Ishikawa (cell line): ENCODE measurements at regions not wholly inside any gene's neighbourhood (a gene's known extent, or its start where the extent isn't known, plus 50 kb on each side); places are given as distances from the start of the nearest gene placed in this dataset.

ENCODE experiments used
- CEBPB ChIP-seq: IDR thresholded peaks from 2 replicates; pipeline ENCODE4 v1.6.1; 2012
- CREB1 ChIP-seq: IDR thresholded peaks from 2 replicates; pipeline ENCODE4 v1.6.1; 2012; ENCODE audit warnings: low read depth
- EGR1 ChIP-seq: IDR thresholded peaks from 2 replicates; pipeline ENCODE4 v1.6.1; 2012
- EP300 ChIP-seq: IDR thresholded peaks from 2 replicates; pipeline ENCODE4 v1.6.1; 2012; ENCODE audit warnings: borderline replicate concordance
- FOXM1 ChIP-seq: IDR thresholded peaks from 2 replicates; pipeline ENCODE4 v1.6.1; 2012; ENCODE audit warnings: low read depth, borderline replicate concordance
- NFIC ChIP-seq: IDR thresholded peaks from 2 replicates; pipeline ENCODE4 v1.6.1; 2012
- RAD21 ChIP-seq: IDR thresholded peaks from 2 replicates; pipeline ENCODE4 v1.6.1; 2012; ENCODE audit warnings: low read depth
- TAF1 ChIP-seq: IDR thresholded peaks from 2 replicates; pipeline ENCODE4 v1.6.1; 2012; ENCODE audit warnings: low read depth, mild to moderate bottlenecking
- TCF12 ChIP-seq: IDR thresholded peaks from 2 replicates; pipeline ENCODE4 v1.6.1; 2012; ENCODE audit warnings: low read depth
- TEAD4 ChIP-seq: IDR thresholded peaks from 2 replicates; pipeline ENCODE4 v1.6.1; 2012
- YY1 ChIP-seq: IDR thresholded peaks from 2 replicates; pipeline ENCODE4 v1.6.1; 2012; ENCODE audit warnings: low read depth
- ZBTB7A ChIP-seq: IDR thresholded peaks from 2 replicates; pipeline ENCODE4 v1.6.1; 2012; ENCODE audit warnings: low read depth
- TF ChIP-seq, protein P1 (sequence below): IDR thresholded peaks from 2 replicates; pipeline ENCODE4 v1.6.1; 2012; ENCODE audit warnings: low read depth, mild to moderate bottlenecking
- TF ChIP-seq, protein P2 (sequence below): IDR thresholded peaks from 2 replicates; pipeline ENCODE4 v1.6.1; 2012
- TF ChIP-seq, protein P3 (sequence below): IDR thresholded peaks from 2 replicates; pipeline ENCODE4 v1.6.1; 2012

DNA sequence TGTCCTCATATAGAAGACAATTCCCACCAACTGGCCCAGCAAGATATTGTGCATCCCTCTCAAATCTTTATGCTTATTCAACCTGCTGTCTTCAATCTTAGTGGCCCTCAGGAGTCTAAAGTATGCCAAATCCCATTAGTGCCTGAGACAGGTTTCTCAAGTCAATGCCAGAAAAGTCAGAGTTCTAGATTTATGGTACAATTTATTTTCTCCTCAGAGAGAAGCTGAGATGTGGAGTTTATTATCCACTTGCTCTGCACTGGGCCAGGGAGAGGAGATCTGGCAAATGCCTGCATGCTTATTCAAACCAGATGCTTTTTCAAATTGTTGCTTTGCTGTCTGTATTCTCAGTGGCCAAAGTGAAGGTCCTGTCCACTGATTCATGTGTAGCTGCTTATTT is 825.2 kb downstream of the METTL4 start:
- TF ChIP-seq ZBTB7A (no peak), EP300 (no peak), EGR1 (no peak), NFIC (no peak)
- TF ChIP-seq, protein P1, sequence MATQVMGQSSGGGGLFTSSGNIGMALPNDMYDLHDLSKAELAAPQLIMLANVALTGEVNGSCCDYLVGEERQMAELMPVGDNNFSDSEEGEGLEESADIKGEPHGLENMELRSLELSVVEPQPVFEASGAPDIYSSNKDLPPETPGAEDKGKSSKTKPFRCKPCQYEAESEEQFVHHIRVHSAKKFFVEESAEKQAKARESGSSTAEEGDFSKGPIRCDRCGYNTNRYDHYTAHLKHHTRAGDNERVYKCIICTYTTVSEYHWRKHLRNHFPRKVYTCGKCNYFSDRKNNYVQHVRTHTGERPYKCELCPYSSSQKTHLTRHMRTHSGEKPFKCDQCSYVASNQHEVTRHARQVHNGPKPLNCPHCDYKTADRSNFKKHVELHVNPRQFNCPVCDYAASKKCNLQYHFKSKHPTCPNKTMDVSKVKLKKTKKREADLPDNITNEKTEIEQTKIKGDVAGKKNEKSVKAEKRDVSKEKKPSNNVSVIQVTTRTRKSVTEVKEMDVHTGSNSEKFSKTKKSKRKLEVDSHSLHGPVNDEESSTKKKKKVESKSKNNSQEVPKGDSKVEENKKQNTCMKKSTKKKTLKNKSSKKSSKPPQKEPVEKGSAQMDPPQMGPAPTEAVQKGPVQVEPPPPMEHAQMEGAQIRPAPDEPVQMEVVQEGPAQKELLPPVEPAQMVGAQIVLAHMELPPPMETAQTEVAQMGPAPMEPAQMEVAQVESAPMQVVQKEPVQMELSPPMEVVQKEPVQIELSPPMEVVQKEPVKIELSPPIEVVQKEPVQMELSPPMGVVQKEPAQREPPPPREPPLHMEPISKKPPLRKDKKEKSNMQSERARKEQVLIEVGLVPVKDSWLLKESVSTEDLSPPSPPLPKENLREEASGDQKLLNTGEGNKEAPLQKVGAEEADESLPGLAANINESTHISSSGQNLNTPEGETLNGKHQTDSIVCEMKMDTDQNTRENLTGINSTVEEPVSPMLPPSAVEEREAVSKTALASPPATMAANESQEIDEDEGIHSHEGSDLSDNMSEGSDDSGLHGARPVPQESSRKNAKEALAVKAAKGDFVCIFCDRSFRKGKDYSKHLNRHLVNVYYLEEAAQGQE: no peak
- TF ChIP-seq, protein P2, sequence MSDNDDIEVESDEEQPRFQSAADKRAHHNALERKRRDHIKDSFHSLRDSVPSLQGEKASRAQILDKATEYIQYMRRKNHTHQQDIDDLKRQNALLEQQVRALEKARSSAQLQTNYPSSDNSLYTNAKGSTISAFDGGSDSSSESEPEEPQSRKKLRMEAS: no peak

DNA sequence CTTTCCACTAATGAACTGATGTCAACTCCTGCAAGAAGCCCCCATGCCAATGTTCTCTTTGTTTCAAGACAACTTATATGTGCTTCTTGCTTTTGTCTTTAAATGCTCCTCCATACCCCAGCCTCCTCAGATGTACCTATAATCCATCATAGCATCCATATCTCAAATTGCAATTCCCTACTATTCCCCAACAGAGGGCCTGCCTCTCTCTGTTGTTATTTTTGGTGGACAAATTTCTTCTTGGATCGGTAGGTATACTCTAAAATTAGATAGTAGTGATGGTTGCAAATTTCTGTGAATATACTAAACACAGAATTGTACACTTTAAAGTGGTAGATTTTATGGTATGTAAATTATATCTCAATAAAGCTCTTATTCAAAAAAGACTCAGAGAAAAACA is 820.1 kb downstream of the METTL4 start:
- no peak for TF ChIP-seq EGR1
- no peak for TF ChIP-seq TEAD4
- TF ChIP-seq CEBPB: no peak
- TF ChIP-seq CREB1: no peak
- TF ChIP-seq ZBTB7A: no peak
- no peak for TF ChIP-seq TCF12
- TF ChIP-seq TAF1: no peak
- TF ChIP-seq, protein P1: no peak
- TF ChIP-seq RAD21: no peak
- TF ChIP-seq, protein P2: no peak
- TF ChIP-seq FOXM1: no peak
- no peak for TF ChIP-seq EP300
- no peak for TF ChIP-seq NFIC

DNA sequence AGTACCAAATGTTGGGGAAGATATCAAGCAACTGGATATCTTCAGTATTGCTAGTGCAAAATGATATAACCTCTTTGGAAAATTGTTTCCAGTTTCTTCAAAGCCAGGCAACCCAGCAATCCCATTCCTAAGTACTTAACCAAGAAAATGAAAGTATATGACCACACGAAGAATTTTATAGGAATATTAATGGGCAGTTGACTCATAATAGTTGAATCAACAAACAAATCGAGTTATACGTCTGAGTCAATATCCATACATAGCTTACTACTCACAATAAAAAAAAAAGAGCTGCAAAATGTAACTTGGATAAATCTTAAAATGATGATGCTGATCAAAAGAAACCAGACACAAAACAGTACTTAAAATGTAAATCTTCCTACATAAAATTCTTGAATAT is 810.4 kb downstream of the METTL4 start:
- TF ChIP-seq TAF1: no peak
- TF ChIP-seq YY1: no peak
- TF ChIP-seq NFIC: no peak
- no peak for TF ChIP-seq EGR1
- TF ChIP-seq TCF12: no peak
- no peak for TF ChIP-seq RAD21
- TF ChIP-seq TEAD4: no peak
- TF ChIP-seq, protein P3, sequence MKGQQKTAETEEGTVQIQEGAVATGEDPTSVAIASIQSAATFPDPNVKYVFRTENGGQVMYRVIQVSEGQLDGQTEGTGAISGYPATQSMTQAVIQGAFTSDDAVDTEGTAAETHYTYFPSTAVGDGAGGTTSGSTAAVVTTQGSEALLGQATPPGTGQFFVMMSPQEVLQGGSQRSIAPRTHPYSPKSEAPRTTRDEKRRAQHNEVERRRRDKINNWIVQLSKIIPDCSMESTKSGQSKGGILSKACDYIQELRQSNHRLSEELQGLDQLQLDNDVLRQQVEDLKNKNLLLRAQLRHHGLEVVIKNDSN: no peak
- TF ChIP-seq CREB1: no peak
- TF ChIP-seq, protein P2: no peak
- TF ChIP-seq CEBPB: no peak

DNA sequence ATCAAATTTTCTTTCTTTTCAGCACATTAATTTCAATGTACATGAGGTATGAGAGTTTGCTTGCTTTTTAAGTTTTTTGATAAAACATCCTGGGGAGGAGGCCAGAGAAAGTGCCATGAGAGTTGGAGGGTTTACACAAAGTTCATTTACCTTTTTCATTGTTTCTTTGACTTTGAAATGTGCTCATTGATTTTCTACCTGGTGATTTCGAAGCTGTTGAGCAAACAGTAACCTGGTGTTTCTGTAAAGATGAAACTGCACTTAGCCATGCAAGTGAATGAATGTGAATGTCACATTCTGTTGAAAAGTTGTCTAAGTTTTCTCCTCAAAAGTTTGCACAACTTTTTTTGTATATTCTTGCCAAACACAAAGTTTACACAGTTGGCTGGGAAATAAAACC is 797.0 kb downstream of the METTL4 start:
- TF ChIP-seq NFIC (no peak), ZBTB7A (no peak), FOXM1 (no peak)

DNA sequence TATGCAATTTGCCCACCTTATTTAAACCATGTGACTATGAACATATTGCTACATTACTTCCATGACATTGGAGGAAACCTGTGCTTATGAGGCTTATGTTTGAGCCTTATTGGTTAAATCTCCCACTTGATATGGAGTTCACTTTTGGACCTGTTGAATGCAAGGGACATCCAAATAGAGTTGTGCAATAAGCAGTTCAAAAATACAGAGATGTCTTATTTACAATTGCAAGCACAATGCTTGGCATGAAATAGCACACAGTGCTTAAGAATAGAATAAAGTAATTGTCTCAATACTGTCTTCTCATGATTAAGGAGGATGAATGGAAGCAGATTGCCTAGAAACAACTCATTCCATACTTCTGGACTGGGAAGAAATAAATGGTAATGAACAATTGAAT is 793.5 kb downstream of the METTL4 start:
- TF ChIP-seq TAF1 (no peak), YY1 (no peak), RAD21 (no peak), TCF12 (no peak)
- TF ChIP-seq, protein P1: no peak
